ENCODE measurements at regions not wholly inside any gene's neighbourhood (a gene's known extent, or its start where the extent isn't known, plus 50 kb on each side); places are given as distances from the start of the nearest gene placed in this dataset.

DNA sequence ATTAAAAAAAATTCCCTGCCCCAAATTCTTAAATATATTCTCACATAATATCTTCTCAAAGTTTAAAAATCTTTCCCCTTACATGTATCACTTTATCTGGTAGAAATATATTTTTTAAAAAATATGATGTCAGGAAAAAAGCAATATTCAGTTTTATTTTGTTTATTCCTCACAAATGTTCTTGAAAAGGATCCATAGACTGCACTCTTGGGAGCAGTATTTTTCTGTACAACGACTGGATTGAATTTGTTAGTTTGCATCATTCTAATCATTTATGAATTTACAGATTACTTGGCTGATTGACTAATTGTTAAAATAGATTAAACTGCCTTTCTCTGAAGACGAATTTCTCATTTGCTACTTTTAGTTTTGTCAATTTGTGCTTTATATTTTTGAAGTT, 468.1 kb upstream of the NOVA1 start:
- TF ChIP-seq CTCF (IDR thresholded peaks at IDR 0.05) (no peak), POLR2A (IDR thresholded peaks at IDR 0.05) (no peak)
